ENCODE measurements at regions not wholly inside any gene's neighbourhood (a gene's known extent, or its start where the extent isn't known, plus 50 kb on each side); places are given as distances from the start of the nearest gene placed in this dataset.

DNA sequence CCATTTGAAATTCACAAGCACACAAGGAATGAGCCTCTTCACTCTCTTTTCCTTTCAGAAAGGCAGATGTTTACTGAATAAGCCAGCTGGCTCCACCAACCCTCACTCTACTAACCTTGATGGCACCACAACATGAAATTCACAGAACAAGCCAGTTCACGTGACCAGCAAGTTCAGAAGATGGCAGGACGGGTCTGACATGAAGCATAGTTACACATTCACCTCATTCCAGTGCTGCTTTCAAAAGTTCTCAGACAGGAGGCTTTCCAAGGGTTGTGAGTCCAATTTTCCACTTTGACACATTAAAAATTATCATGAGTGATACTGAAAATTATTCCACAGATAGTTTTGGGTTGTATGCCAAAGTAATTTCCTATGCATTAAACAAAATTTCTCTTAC lies 74.2 kb upstream of the MBOAT2 start:
- no peak for DNase-seq

DNA sequence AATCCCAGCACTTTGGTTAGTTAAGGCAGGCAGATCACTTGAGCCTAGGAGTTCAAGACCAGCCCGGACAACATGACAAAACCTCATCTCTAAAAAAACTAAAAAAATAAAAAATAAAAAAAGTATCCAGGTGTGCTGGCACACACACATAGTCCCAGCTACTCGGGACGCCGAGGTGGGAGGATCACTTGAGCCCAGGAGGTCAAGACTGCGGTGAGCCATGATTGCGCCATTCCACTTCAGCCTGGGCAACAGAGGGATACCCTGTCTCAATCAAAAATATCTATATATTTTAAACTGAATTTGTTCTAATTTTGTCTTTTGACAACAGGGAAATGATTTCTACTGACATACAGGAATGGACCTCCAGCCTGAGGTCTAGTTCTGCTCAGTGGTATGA lies 73.3 kb upstream of the MBOAT2 start:
- no peak for DNase-seq

DNA sequence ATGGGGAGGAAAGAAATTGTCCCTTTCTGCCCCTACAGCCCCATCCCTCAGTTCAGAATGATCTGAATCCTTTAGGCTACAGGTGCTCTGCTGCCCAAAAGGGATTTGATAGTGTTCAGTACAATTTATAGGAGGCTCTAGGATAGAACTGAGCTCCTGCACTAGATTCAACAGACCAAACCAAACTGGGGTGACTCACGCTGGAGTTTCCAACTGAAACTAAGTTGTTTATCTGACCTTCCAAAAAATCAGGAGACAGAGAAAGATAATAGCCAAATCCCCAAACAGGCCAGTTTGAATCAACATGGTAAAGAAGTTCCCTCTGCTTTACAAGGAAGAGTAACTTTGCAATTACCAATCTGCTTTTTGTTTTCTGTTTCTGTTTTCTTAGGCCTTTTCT lies 72.7 kb upstream of the MBOAT2 start:
- no peak for DNase-seq

DNA sequence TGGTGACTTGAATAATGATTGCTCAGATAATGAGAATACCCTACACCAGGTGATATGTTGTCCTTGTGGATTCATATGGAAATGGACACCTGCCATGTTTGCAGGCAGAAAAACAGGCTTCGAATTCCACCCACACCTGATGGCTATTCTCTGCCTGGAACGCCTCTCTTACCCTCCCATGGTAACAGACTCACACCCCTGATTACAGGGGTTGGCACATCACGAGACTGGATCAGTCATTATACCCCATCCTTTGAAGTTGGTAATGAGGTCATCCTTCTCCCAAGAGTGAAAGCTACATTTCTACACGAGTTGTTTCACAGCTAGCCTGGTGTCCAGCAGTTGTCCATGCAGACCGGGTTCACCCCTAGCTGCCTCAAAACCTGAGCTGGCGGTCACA lies 71.4 kb upstream of the MBOAT2 start:
- no peak for DNase-seq

DNA sequence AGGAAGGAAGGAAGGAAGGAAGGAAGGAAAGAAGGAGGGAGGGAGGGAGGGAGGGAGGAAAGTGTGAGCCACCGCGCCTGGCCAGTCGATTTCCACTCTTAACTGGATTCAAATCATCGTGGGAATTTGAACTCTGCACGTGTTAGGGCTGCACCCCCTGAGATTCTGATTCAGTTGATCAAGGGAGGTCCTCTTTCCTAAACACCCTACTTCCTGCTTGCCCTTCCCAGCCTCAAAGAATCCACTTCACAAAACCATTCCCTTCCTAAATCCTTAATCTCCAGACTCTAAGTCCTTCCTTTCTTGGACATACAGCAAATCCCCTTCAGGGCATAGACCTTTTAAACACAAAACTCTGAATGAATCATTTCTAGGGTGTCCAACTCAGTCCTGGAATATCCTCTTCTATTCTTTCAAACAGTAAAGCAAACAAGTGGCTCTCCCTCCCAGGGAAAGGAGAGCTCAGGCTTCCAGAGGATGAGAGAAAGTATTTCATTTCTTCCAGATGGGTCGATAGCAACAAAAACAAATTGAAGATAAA lies 68.2 kb upstream of the MBOAT2 start:
- DNase-seq = no peak

DNA sequence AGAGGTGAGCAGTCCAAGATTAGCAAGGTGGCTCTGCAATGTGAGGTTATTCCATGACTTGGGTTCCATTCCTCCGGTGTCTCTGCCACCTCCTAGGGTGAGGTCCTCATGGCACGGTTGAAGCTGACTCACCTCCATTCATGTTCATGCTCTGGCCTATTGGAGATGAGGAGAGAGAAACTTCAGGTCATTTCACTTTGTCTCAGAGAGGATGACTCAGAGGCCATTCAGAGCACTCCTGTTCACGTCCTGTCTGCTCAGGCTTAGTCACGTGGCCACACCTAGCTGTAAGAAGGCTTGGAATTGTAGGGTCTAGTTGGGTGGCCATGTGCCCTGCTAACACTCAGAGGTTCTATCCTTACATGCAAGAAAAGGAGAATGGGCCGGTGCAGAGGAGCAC lies 67.5 kb upstream of the MBOAT2 start:
- no peak for DNase-seq

DNA sequence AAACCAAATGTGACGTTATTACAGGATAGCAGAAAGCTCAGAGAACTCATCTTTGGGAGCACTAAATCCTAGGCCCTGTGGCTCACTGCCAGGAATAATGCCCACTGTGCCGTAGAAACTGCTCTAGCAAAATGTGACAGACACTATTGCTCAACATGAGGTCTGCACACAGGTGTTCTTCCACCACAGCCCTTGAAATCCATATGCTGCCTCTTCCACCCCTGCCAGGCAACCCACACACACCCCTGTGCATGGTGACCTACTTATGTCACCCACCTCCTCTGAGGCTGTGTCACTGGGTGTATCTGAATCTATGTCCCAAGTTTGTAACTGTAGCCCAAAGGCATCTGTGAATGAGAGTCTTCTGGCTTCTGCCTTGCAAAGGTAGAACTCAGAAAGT lies 66.1 kb upstream of the MBOAT2 start:
- peak; percentile 82 for DNase-seq

DNA sequence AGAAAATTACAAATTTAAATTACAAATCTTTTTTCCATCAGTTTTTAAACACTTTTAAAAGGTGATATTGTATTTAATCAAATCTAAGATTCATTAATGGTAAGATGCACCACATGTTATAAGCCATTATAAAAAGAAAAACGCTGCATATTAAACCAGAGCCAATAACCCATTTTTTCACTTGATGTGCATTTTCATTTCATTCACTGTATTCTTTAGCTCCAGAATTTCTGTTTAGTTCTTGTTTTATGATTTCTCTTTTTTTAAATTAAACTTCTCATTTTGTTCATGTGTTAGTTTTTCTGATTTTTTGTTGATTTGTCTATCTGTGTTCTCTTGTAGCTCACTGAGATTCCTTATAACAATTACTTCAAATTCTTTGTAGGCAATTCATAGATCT lies 62.4 kb upstream of the MBOAT2 start:
- DNase-seq = no peak

DNA sequence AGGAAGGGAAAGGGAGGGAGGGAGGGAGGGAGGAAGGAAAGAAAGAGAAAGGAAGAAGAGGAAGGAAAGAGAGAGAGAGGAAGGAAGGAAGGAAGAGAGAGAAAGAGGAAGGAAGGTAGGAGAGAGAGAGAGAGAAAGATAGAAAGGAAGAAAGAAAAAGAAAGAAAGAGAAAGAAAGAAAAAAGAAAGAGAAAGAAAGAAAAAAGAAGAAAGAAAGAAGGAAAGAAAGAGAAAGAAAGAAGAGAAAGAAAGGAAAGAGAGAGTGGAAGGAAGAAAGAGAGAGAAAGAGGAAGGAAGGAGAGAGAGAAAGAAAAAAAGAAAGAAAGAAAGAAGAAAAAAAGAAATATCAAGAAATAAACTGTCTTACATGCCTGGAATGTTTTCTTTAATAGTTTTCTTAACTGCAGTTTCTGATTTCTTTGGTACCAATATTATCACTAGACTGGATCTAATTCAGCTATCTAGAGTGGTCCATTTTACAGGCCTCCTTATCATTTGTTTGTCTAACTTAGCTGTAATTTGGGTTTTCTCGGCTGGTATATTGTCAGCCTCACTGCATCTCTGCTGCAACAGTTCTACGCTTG lies 59.6 kb upstream of the MBOAT2 start:
- DNase-seq = no peak

DNA sequence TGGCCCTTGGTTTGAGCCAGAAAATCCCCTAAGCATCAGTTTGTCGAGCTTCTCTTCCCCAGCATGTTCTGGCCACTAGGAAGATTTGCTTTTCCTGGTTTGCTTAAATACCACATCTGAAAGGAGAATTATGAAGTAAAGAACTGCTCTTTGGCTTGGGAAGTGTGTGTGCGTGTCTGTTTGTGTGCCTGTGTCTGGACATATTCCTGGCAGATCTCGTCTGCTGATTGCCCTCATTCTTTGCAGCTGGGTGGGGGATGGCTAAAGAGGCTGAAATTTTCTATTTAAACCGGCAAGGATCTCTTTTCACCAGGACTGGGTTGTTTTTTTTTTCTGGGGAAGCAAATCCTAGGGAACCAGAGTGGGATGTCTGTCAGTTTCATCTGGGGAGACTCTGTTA lies 57.3 kb upstream of the MBOAT2 start:
- DNase-seq = no peak

DNA sequence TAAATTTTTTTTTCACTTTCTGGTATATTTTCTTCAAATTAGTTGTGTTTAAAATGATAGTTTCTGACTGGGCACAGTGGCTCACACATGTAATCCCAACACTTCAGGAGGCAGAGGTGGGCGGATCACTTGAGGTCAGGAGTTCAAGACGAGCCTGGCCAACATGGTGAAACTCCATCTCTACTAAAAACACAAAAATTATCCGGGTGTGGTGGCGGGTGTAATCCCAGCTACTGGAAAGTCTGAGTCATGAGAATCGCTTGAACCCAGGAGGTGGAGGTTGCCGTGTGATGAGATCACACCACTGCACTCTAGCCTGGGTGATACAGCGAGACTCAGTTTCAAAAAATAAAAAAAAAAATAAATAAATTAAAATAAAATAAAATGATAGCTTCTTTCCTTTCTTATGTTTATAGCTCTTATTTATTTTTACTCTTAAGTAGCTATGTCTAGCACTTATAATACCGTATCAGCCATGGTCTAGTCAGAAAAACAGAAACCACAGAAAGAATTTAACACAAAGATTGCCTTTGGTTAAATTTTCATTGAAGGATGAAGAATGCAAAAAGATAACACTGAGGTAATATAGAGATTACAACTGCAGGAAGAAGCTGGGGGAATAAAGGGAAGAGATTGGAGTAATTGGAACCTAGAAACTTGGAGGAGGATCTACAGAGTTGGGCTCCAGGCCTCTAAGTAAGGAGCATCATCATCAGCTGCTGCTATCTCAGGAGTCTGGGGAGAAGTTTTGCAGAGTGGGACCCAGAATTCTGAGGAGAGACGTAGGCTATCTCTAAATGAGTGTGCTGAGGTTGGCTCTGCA lies 54.7 kb upstream of the MBOAT2 start:
- DNase-seq = no peak

DNA sequence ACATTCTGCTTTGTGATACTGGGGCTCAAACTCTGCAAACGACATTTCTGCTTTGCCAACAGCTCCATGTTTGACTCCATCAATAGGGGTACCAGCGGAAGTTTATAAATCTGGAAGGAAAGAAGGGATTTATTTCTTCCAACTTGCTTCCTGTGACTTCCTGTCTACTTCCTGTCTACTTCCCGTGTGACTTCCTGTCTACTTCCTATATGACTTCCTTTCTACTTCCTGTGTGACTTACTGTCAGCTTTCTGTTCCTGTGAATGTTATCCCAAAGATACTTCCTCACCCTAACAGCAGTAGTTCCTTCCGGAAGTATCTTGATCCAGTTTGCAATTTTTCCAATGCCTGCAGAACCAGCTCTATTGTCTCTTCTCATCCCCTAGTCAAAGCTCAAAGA lies 52.0 kb upstream of the MBOAT2 start:
- DNase-seq = no peak

DNA sequence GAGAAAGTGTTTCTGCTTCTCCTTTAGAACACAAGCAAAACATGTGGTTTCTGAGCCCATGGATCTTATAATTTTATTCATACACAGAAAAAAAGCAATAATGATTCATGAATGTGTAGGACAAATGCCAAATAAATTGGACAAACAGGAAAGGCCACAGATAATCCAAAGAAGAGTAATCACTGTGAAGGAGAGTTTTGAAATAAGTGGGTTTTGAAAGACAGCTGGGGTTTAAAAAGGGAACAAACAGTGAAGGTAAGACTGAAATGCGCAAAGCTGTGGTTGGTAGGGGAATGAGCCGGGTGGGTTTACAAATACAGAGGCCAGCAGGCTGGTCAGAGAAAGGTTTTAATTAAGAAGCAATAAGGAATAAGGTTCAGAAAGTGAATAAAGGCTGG lies 50.0 kb upstream of the MBOAT2 start:
- no peak for DNase-seq

All from SHP77 treated with DMSO at 0.1 percent for 48 hours (cell line).